Suprapubic skin (tissue), 4 donors: ENCODE measurements at regions not wholly inside any gene's neighbourhood (a gene's known extent, or its start where the extent isn't known, plus 50 kb on each side); places are given as distances from the start of the nearest gene placed in this dataset.

ENCODE experiments used
- CTCF ChIP-seq, 2 donors: fragments of 200-600 bp in 1 of 2; fragments of 450-650 bp in 1 of 2; sonication (generic) in 1 of 2; IDR thresholded peaks; one replicate each; pipeline ENCODE4 v1.5.1; 2016 to 2019; ENCODE audit warnings: antibody characterized with exemption in 2 of 2, mild to moderate bottlenecking in 1 of 2, moderate library complexity in 1 of 2
- EP300 ChIP-seq: sonication (generic); formaldehyde crosslinking; IDR thresholded peaks from one replicate; pipeline ENCODE4 v1.6.1; 2017; ENCODE audit warnings: antibody characterized with exemption
- POLR2A ChIP-seq, 2 donors: fragments of 450-650 bp; IDR thresholded peaks; one replicate each; pipeline ENCODE4 v1.6.1; 2017; ENCODE audit warnings: antibody characterized with exemption in 2 of 2, mild to moderate bottlenecking in 2 of 2, moderate library complexity in 2 of 2
- POLR2AphosphoS5 ChIP-seq, 3 donors: sonication (generic); formaldehyde crosslinking; IDR thresholded peaks; one replicate each; pipeline ENCODE4 v1.6.1; 2017; ENCODE audit warnings: antibody characterized with exemption in 3 of 3

GRCh38 chr3:72187131-72187530, 402.2 kb upstream of the PROK2 start:
- TF ChIP-seq CTCF (IDR thresholded peaks at IDR 0.05), result no peak
- TF ChIP-seq EP300, result no peak
- no peak for TF ChIP-seq POLR2A (IDR thresholded peaks at IDR 0.05)
- TF ChIP-seq POLR2AphosphoS5 (IDR thresholded peaks at IDR 0.05), result no peak
